ENCODE measurements at regions not wholly inside any gene's neighbourhood (a gene's known extent, or its start where the extent isn't known, plus 50 kb on each side); places are given as distances from the start of the nearest gene placed in this dataset.

- Histone ChIP-seq H3K36me3 (ENCODE audit: control insufficient read depth in 1 of 2, insufficient read depth in 2 of 2, low read length in 2 of 2) (no peaks in the 10 kb centered on the region), H3K27me3 (ENCODE audit: insufficient read depth, low read length) (no peaks in the 10 kb centered on the region), H3K27ac (ENCODE audit: low read depth, low read length) (no peak overlapping the region), H3K4me1 (ENCODE audit: control insufficient read depth in 1 of 2, insufficient read depth in 2 of 2, low read length in 2 of 2) (no peaks in the 10 kb centered on the region), H3K4me2 (ENCODE audit: low read length) (no peak overlapping the region), H3K79me2 (ENCODE audit: insufficient read depth, low read length) (no peaks in the 10 kb centered on the region), H3K9ac (ENCODE audit: low read length) (no peak overlapping the region), H3K9me2 (ENCODE audit: insufficient read depth) (no peaks in the 10 kb centered on the region), H3K9me3 (ENCODE audit: control insufficient read depth in 1 of 2, insufficient read depth in 1 of 2, low read depth in 1 of 2, low read length in 2 of 2) (no peaks in the 10 kb centered on the region), H4K20me1 (ENCODE audit: insufficient read depth) (no peaks in the 10 kb centered on the region), H3K4me3 (replicated peaks in 1 of 2; ENCODE audit: low read depth in 1 of 2, low read length in 2 of 2) (no peak overlapping the region), H2AFZ (ENCODE audit: low read depth, low read length, poor library complexity, severe bottlenecking) (peak overlapping the region; percentile 73)
- POLR2A ChIA-PET: no interaction called here
- intact Hi-C loops (cut with micrococcal nuclease): loop anchor here (1.0 to 10.0 kb wide), 3 partner anchors 150 to 479 kb away; partner anchors contain the start of gene GADD45A
- DNase-seq (ENCODE audit: low read depth, low spot score) (peak; percentile 69), ATAC-seq (peak; percentile 87)
- RAD21 ChIA-PET (ENCODE audit: low non-redundant PET in 1 of 2, low total read pairs in 2 of 2, uncharacterized antibody in 2 of 2, unreplicated experiment in 2 of 2): interaction anchor here (0.6 to 2.4 kb wide), 6 partner anchors 26 to 315 kb away, joined by 3 to 17 read pairs (median 6); partner anchors contain the start of gene GADD45A (in 2 of the 2)
- TF ChIP-seq CEBPB (IDR thresholded peaks at IDR 0.05; ENCODE audit: low read depth) (peak; percentile 89), SP1 (IDR thresholded peaks at IDR 0.05; ENCODE audit: low read depth) (no peak), CTCF (IDR thresholded peaks at IDR 0.05 in 2 of 3, conservative IDR thresholded peaks at IDR 0.05 in 1 of 3; ENCODE audit: borderline replicate concordance in 1 of 3, insufficient read depth in 1 of 3, low read depth in 2 of 3, low read length in 2 of 3) (peak; percentile 88 to 99 (median 97)), CBX3 (IDR thresholded peaks at IDR 0.05; ENCODE audit: low read depth) (no peak; the same call in 1 of the 2 replicates), RAD21 (IDR thresholded peaks at IDR 0.05; ENCODE audit: low read depth) (peak; percentile 95), JUND (IDR thresholded peaks at IDR 0.05) (no peak), ZNF274 (IDR thresholded peaks at IDR 0.05; ENCODE audit: low read depth, low read length) (no peak)
- CTCF ChIA-PET: interaction anchor here (0.6 to 5.4 kb wide), 10 partner anchors 9 to 236 kb away, joined by 3 to 149 read pairs (median 4); partner anchors contain the start of gene GADD45A
- no TSS peak for BruUV-seq (replicated peaks)
Measured at GRCh38 chr1:67535474-67535873, 105.3 kb upstream of the SERBP1 start.
